OCI-LY1 (cell line): ENCODE measurements at regions not wholly inside any gene's neighbourhood (a gene's known extent, or its start where the extent isn't known, plus 50 kb on each side); places are given as distances from the start of the nearest gene placed in this dataset.

ENCODE experiments used
- H2AFZ ChIP-seq: fragments of 200-600 bp; sonication (generic), shearing (Covaris generic); 2 replicates; pipeline ENCODE4 v1.6.0; 2014; ENCODE audit warnings: antibody characterized with exemption, mild to moderate bottlenecking, low read length
- H3F3A ChIP-seq: fragments of 200-600 bp; sonication (generic), shearing (Covaris generic); 2 replicates; pipeline ENCODE4 v1.6.0; 2014; ENCODE audit warnings: mild to moderate bottlenecking, antibody characterized with exemption, low read length, moderate library complexity; ENCODE audit not compliant: insufficient read depth
- H3K27ac ChIP-seq: fragments of 200-600 bp; sonication (generic); 2 replicates; pipeline ENCODE4 v1.5.1; 2014; ENCODE audit warnings: low read length, mixed run types, mild to moderate bottlenecking, low read depth; ENCODE audit not compliant: poor library complexity, severe bottlenecking
- H3K27me3 ChIP-seq: fragments of 200-600 bp; sonication (generic); 2 replicates; pipeline ENCODE4 v1.6.0; 2014; ENCODE audit warnings: antibody characterized with exemption, mild to moderate bottlenecking, low read length, moderate library complexity; ENCODE audit not compliant: insufficient read depth
- H3K36me3 ChIP-seq: fragments of 200-600 bp; sonication (generic); 2 replicates; pipeline ENCODE4 v1.6.1; 2014; ENCODE audit warnings: mild to moderate bottlenecking, antibody characterized with exemption, low read length, moderate library complexity, mixed read lengths; ENCODE audit not compliant: insufficient read depth
- H3K4me1 ChIP-seq: fragments of 200-600 bp; sonication (generic); 2 replicates; pipeline ENCODE4 v1.5.1; 2014; ENCODE audit warnings: mild to moderate bottlenecking, low read length, moderate library complexity; ENCODE audit not compliant: insufficient read depth, severe bottlenecking
- H3K4me2 ChIP-seq: fragments of 200-600 bp; sonication (generic), shearing (Covaris generic); 2 replicates; pipeline ENCODE4 v1.6.1; 2014; ENCODE audit warnings: low read length
- H3K4me3 ChIP-seq: fragments of 200-600 bp; sonication (generic); 2 replicates; pipeline ENCODE4 v1.5.1; 2014; ENCODE audit warnings: low read length, low read depth, mild to moderate bottlenecking, mixed read lengths; ENCODE audit not compliant: poor library complexity, severe bottlenecking
- H3K79me2 ChIP-seq: fragments of 200-600 bp; shearing (Covaris generic); 2 replicates; pipeline ENCODE4 v1.6.1; 2016; ENCODE audit warnings: mixed run types, low read length, mixed read lengths; ENCODE audit not compliant: insufficient read depth
- H3K9ac ChIP-seq: fragments of 200-600 bp; sonication (generic), shearing (Covaris generic); 2 replicates; pipeline ENCODE4 v1.6.1; 2014; ENCODE audit warnings: mild to moderate bottlenecking, low read length, mixed read lengths
- H3K9me2 ChIP-seq: fragments of 200-600 bp; sonication (generic), shearing (Covaris generic); 2 replicates; pipeline ENCODE4 v1.6.1; 2014; ENCODE audit warnings: low read depth, mild to moderate bottlenecking, low read length, mixed read lengths
- H3K9me3 ChIP-seq: fragments of 200-600 bp; shearing (Covaris generic); 2 replicates; pipeline ENCODE4 v1.6.1; 2014; ENCODE audit warnings: low read length, mixed read lengths
- H4K20me1 ChIP-seq: fragments of 200-600 bp; sonication (generic), shearing (Covaris generic); 2 replicates; pipeline ENCODE4 v1.6.0; 2016; ENCODE audit warnings: mild to moderate bottlenecking, low read length; ENCODE audit not compliant: insufficient read depth
- CTCF ChIP-seq: fragments of 200-600 bp; sonication (generic), shearing (Covaris generic); IDR thresholded peaks from 2 replicates; pipeline ENCODE4 v1.5.1; 2017; ENCODE audit warnings: mild to moderate bottlenecking, antibody characterized with exemption, low read length, moderate library complexity, mixed read lengths
- EZH2 ChIP-seq: fragments of 200-600 bp; sonication (generic), shearing (Covaris generic); IDR thresholded peaks from 2 replicates; pipeline ENCODE4 v1.8.0; 2017; ENCODE audit warnings: borderline replicate concordance, mixed run types, mild to moderate bottlenecking, antibody characterized with exemption, low read length, moderate library complexity, mixed read lengths

- H3K9me3 ChIP-seq = no peaks in the 10 kb centered on the region
- no peak overlapping the region for H3K4me2 ChIP-seq
- H3K4me3 ChIP-seq = no peak overlapping the region
- H3K4me1 ChIP-seq = no peaks in the 10 kb centered on the region
- TF ChIP-seq EZH2 (no peak), CTCF (no peak)
- H3K9me2 ChIP-seq = no peaks in the 10 kb centered on the region
- no peaks in the 10 kb centered on the region for H4K20me1 ChIP-seq
- H3K27me3 ChIP-seq = no peaks in the 10 kb centered on the region
- no peak overlapping the region for H2AFZ ChIP-seq
- H3K27ac ChIP-seq = no peak overlapping the region
- no peaks in the 10 kb centered on the region for H3K79me2 ChIP-seq
- no peaks in the 10 kb centered on the region for H3K36me3 ChIP-seq
- H3K9ac ChIP-seq = no peak overlapping the region
- no peaks in the 10 kb centered on the region for H3F3A ChIP-seq
Measured at GRCh38 chrX:74147439-74147838, 156.5 kb upstream of the ZCCHC13 start.

- TF ChIP-seq CTCF (no peak), EZH2 (no peak)
- H3K9me3 ChIP-seq = no peaks in the 10 kb centered on the region
- no peaks in the 10 kb centered on the region for H3F3A ChIP-seq
- H2AFZ ChIP-seq = no peak overlapping the region
- H3K4me3 ChIP-seq = no peak overlapping the region
- H3K27me3 ChIP-seq = no peaks in the 10 kb centered on the region
- no peaks in the 10 kb centered on the region for H3K9me2 ChIP-seq
- no peaks in the 10 kb centered on the region for H3K79me2 ChIP-seq
- H3K4me2 ChIP-seq = no peak overlapping the region
- no peak overlapping the region for H3K9ac ChIP-seq
- H3K27ac ChIP-seq = no peak overlapping the region
- no peaks in the 10 kb centered on the region for H3K4me1 ChIP-seq
- no peaks in the 10 kb centered on the region for H4K20me1 ChIP-seq
- no peaks in the 10 kb centered on the region for H3K36me3 ChIP-seq
Measured at GRCh38 chrX:74138943-74139342, 165.0 kb upstream of the ZCCHC13 start.

GRCh38 chrX:74133156-74133796 lies 170.7 kb upstream of the ZCCHC13 start:
- no peak overlapping the region for H3K9ac ChIP-seq
- no peaks in the 10 kb centered on the region for H3F3A ChIP-seq
- no peak overlapping the region for H3K4me2 ChIP-seq
- no peaks in the 10 kb centered on the region for H4K20me1 ChIP-seq
- H3K36me3 ChIP-seq = no peaks in the 10 kb centered on the region
- no peak overlapping the region for H2AFZ ChIP-seq
- H3K79me2 ChIP-seq = no peaks in the 10 kb centered on the region
- H3K4me1 ChIP-seq = no peaks in the 10 kb centered on the region
- no peak overlapping the region for H3K4me3 ChIP-seq
- H3K9me2 ChIP-seq = no peaks in the 10 kb centered on the region
- no peaks in the 10 kb centered on the region for H3K27me3 ChIP-seq
- TF ChIP-seq EZH2 (no peak), CTCF (peak; percentile 56)
- no peaks in the 10 kb centered on the region for H3K9me3 ChIP-seq
- no peak overlapping the region for H3K27ac ChIP-seq
